Lower lobe of right lung (tissue), 2 donors: ENCODE measurements at regions not wholly inside any gene's neighbourhood (a gene's known extent, or its start where the extent isn't known, plus 50 kb on each side); places are given as distances from the start of the nearest gene placed in this dataset.

ENCODE experiments used
- ATAC-seq, 2 donors: fragments of 200-7000 bp; cut with Tn5 transposase; one replicate each; pipeline ENCODE4 v1.9.1; 2020 to 2022; ENCODE audit warnings: mild to moderate bottlenecking in 2 of 2, moderate library complexity in 2 of 2
- DNase-seq: peaks from one replicate; pipeline ENCODE4 v3.0.0-alpha.2; 2020
- H3K27ac ChIP-seq: fragments of 200-600 bp; one replicate; pipeline ENCODE4 v1.8.0; 2022
- H3K27me3 ChIP-seq: fragments of 200-600 bp; one replicate; pipeline ENCODE4 v1.8.0; 2022; ENCODE audit warnings: low read depth
- H3K36me3 ChIP-seq: fragments of 200-600 bp; one replicate; pipeline ENCODE4 v1.8.0; 2022; ENCODE audit warnings: mild to moderate bottlenecking
- H3K4me1 ChIP-seq: fragments of 200-600 bp; one replicate; pipeline ENCODE4 v1.8.0; 2022
- H3K4me3 ChIP-seq: fragments of 200-600 bp; one replicate; pipeline ENCODE4 v1.8.0; 2022; ENCODE audit warnings: mild to moderate bottlenecking
- H3K9me3 ChIP-seq: fragments of 200-600 bp; one replicate; pipeline ENCODE4 v1.8.0; 2022
- intact Hi-C: fragments of 100-400 bp; cut with DNase I; formaldehyde crosslinking; loops from one replicate; pipeline ENCODE4 v1.11.0; 2022
- TF ChIP-seq, protein P1 (sequence below): fragments of 200-600 bp; IDR thresholded peaks from one replicate; pipeline ENCODE4 v1.8.0; 2022; ENCODE audit warnings: antibody characterized with exemption, mild to moderate bottlenecking
- donor health status: DM: no; HTN: yes; CAD: no; lungs with severe emphysema.

DNA sequence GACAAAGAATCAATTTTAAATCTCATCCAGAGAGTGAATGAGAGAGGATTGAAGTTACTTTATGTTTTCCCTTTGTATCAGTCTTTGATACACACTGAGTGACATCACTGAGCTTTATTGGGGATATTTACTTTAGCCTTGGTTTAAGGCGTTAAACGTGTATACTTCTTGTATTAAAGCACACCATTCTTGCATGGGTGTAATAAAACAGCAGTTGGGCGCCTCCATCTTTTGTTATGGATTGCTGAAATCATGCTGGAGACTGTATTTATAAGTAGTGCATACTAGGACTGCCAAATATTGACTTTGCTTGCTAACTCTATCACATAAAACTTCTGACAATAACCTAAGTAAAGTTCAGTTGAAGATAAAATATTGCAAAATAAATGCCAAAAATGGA, 1755.8 kb upstream of the WWC1 start:
- H3K27ac ChIP-seq = no peak overlapping the region
- DNase-seq = no peak
- TF ChIP-seq, protein P1, sequence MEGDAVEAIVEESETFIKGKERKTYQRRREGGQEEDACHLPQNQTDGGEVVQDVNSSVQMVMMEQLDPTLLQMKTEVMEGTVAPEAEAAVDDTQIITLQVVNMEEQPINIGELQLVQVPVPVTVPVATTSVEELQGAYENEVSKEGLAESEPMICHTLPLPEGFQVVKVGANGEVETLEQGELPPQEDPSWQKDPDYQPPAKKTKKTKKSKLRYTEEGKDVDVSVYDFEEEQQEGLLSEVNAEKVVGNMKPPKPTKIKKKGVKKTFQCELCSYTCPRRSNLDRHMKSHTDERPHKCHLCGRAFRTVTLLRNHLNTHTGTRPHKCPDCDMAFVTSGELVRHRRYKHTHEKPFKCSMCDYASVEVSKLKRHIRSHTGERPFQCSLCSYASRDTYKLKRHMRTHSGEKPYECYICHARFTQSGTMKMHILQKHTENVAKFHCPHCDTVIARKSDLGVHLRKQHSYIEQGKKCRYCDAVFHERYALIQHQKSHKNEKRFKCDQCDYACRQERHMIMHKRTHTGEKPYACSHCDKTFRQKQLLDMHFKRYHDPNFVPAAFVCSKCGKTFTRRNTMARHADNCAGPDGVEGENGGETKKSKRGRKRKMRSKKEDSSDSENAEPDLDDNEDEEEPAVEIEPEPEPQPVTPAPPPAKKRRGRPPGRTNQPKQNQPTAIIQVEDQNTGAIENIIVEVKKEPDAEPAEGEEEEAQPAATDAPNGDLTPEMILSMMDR = no peak
- ATAC-seq = no peak
- intact Hi-C loops = no loop called here
- no peaks in the 10 kb centered on the region for H3K4me1 ChIP-seq
- no peaks in the 10 kb centered on the region for H3K9me3 ChIP-seq
- no peaks in the 10 kb centered on the region for H3K27me3 ChIP-seq
- H3K36me3 ChIP-seq = no peaks in the 10 kb centered on the region
- no peak overlapping the region for H3K4me3 ChIP-seq

DNA sequence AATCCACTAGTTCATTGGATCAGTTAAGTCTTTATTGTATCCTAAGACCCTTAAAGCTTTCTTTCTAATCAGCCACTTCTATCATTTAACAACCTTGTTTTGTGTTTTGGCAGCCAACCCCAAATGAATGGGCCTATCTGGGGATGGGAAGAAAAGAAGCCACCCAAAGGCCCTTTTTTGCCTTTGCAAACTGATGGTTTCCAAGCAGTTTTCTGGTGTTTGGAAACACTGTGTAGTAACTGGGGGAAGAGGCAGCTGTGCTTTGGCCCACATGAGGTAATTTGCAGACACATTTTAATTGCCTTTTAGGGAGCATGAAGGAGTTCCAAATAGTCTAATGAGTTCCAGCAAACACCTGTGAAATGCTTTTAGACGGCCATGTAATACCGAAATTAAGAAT, 1751.3 kb upstream of the WWC1 start:
- no peaks in the 10 kb centered on the region for H3K36me3 ChIP-seq
- no peaks in the 10 kb centered on the region for H3K27me3 ChIP-seq
- no peak for ATAC-seq
- TF ChIP-seq, protein P1 = no peak
- intact Hi-C loops = no loop called here
- DNase-seq = no peak
- H3K27ac ChIP-seq = no peak overlapping the region
- H3K9me3 ChIP-seq = no peaks in the 10 kb centered on the region
- H3K4me1 ChIP-seq = no peaks in the 10 kb centered on the region
- H3K4me3 ChIP-seq = no peak overlapping the region

DNA sequence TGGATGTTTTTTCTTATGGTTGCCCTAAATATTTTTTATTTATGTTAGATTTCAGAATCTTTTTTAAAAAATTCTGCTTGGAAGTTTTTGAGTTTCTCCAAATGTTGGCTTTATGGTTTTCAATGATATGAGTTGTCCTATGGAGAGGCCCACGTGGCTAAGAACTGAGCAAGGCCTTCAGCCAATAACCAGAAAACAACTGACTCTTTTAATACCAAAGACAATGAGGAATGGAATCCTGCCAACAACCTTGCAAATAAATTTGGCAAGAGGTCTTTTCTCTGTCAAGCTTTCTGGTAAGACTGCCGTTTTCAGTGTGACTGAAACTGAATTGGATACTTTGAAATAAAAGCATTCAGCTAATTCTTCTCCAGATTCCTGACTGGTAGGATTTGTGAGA, 1740.1 kb upstream of the WWC1 start:
- Histone ChIP-seq H3K9me3 (no peaks in the 10 kb centered on the region), H3K36me3 (no peaks in the 10 kb centered on the region), H3K27me3 (no peaks in the 10 kb centered on the region), H3K27ac (no peak overlapping the region), H3K4me3 (no peak overlapping the region), H3K4me1 (no peaks in the 10 kb centered on the region)
- intact Hi-C loops = no loop called here
- TF ChIP-seq, protein P1 = no peak
- ATAC-seq (no peak), DNase-seq (no peak)

DNA sequence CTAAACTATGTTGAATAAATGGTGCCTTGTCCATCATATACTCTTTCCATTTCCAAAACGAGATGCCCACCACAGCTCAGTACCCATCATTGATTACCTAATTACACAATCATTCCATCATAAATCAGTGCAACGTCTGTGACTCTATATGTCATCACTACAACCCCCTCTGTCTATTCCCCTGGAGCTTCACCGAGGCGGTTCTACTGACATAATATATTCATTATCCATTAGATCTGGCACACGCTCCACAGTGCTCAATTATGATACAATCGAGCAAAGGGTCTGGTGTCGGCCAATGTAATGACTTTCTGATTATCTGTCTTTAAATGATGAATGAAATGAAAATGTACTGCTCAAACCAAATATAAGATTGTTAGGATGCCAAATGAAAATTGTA, 1737.7 kb upstream of the WWC1 start:
- ATAC-seq (no peak), DNase-seq (no peak)
- Histone ChIP-seq H3K36me3 (no peaks in the 10 kb centered on the region), H3K27ac (no peak overlapping the region), H3K9me3 (no peaks in the 10 kb centered on the region), H3K4me1 (no peaks in the 10 kb centered on the region), H3K27me3 (no peaks in the 10 kb centered on the region), H3K4me3 (no peak overlapping the region)
- intact Hi-C loops = no loop called here
- TF ChIP-seq, protein P1 = no peak

DNA sequence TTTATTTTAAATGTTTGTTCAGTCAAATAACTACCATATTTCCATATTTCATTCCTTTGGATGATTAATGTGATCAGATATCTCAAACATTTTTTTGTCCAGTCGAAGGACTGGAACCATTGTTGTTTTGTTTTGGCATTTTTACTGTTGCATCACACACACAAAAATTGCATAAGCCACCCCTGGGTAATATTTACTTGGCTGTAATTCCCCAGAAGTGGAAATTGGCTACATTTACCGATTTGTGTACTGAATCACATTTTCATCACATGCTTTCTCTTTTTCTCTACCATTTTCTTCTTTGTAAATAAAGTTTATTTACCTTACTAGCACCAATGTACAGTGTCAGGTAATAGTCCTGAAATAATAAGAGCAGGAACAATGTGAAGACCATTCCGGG, 1729.7 kb upstream of the WWC1 start:
- intact Hi-C loops = no loop called here
- no peaks in the 10 kb centered on the region for H3K36me3 ChIP-seq
- H3K9me3 ChIP-seq = no peaks in the 10 kb centered on the region
- no peak overlapping the region for H3K27ac ChIP-seq
- TF ChIP-seq, protein P1 = no peak
- no peaks in the 10 kb centered on the region for H3K27me3 ChIP-seq
- ATAC-seq = no peak
- DNase-seq = no peak
- no peaks in the 10 kb centered on the region for H3K4me1 ChIP-seq
- H3K4me3 ChIP-seq = no peak overlapping the region

DNA sequence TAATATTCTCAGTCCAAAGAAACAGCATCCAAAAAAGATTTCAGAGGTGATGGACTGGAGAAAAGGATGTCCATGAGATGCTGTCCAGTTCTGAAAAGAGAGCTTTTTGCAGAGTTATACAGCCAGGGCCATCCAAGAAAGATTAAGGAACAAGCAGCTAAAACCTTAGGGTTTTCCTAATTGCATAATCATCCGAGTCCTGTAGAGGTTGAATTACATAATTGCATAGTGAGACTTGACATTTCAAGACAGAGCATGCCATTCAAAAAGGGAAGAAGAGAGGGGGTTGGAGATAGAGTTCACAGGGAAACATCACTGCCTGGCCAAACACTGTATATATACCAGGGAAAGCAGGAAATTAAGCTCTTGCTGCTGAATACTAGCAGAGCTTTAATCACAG, 1729.2 kb upstream of the WWC1 start:
- no peak overlapping the region for H3K27ac ChIP-seq
- H3K9me3 ChIP-seq = no peaks in the 10 kb centered on the region
- H3K4me3 ChIP-seq = no peak overlapping the region
- no peaks in the 10 kb centered on the region for H3K4me1 ChIP-seq
- no peaks in the 10 kb centered on the region for H3K36me3 ChIP-seq
- ATAC-seq (peak in 1 of 2 donors; percentile 46), DNase-seq (no peak)
- intact Hi-C loops = no loop called here
- TF ChIP-seq, protein P1 = no peak
- no peaks in the 10 kb centered on the region for H3K27me3 ChIP-seq
